K562 (cell line): ENCODE measurements at regions not wholly inside any gene's neighbourhood (a gene's known extent, or its start where the extent isn't known, plus 50 kb on each side); places are given as distances from the start of the nearest gene placed in this dataset.

Experiments
- ATAC-seq: fragments of 200-7000 bp; cut with Tn5 transposase; 3 replicates; pipeline ENCODE4 v1.9.1; 2020; ENCODE audit warnings: moderate library complexity
- BruUV-seq: library from RNA; stranded (reverse); fragments of 400-500 nt; replicated peaks from 2 replicates; lab custom pipeline; 2021; lab: Mats Ljungman, UMichigan
- CTCF ChIA-PET: fragments of 300-600 bp; formaldehyde crosslinking; extraction: SDS; loops from one replicate; lab custom pipeline; 2021; ENCODE audit warnings: low intra/inter-chr PET ratio; lab: Yijun Ruan, JAX
- POLR2A ChIA-PET: fragments of 300-600, 350-650 bp; sonication (Branson Sonifier 250); formaldehyde crosslinking; extraction: SDS; loops from one replicate; lab custom pipeline; 2021; ENCODE audit warnings: antibody characterized with exemption, inconsistent platforms; lab: Yijun Ruan, JAX
- DNase-seq, 4 experiments: peaks; one replicate each; pipeline versions ENCODE4 v3.0.0 to v3.0.0-alpha.2; 2011 to 2018; ENCODE audit warnings: low spot score in 3 of 4, mixed read lengths in 3 of 4; ENCODE audit errors: extremely low read depth in 1 of 4
- FAIRE-seq: peaks from 2 replicates; lab custom pipeline; 2011; peaks lifted over from hg19 to GRCh38; lab: Jason Lieb, UNC
- H2AFZ ChIP-seq: 2 replicates; pipeline ENCODE4 v1.6.0; 2011; ENCODE audit warnings: low read depth, low read length, control low read depth, inconsistent platforms
- H3K27ac ChIP-seq: fragments of 200-600 bp; 3 replicates; pipeline ENCODE4 v1.8.0; 2011; ENCODE audit warnings: low read depth, mild to moderate bottlenecking, control low read depth, inconsistent platforms, low read length, moderate library complexity, mixed read lengths; ENCODE audit errors: extremely low read depth
- H3K27me3 ChIP-seq, 2 experiments: fragments of 300-600 bp in 1 of 2; 2 replicates in 1 of 2; 3 replicates in 1 of 2; pipeline versions ENCODE4 v1.6.0 to v1.8.0; 2011; ENCODE audit warnings: inconsistent platforms in 2 of 2, low read length in 2 of 2, mild to moderate bottlenecking in 1 of 2, mixed read lengths in 1 of 2, moderate library complexity in 1 of 2; ENCODE audit not compliant: control insufficient read depth in 2 of 2, insufficient read depth in 2 of 2
- H3K36me3 ChIP-seq: fragments of 300-600 bp; 3 replicates; pipeline ENCODE4 v1.8.0; 2011; ENCODE audit warnings: mild to moderate bottlenecking, low read length, inconsistent platforms; ENCODE audit not compliant: control insufficient read depth, insufficient read depth
- H3K4me1 ChIP-seq, 2 experiments: fragments of 200-600 bp in 1 of 2; replicated peaks in 1 of 2; 2 replicates in 1 of 2; 3 replicates in 1 of 2; pipeline versions ENCODE4 v1.5.1 to v1.8.0; 2011; ENCODE audit warnings: inconsistent platforms in 2 of 2, low read length in 2 of 2, mild to moderate bottlenecking in 1 of 2, mixed read lengths in 1 of 2, moderate library complexity in 1 of 2; ENCODE audit not compliant: control insufficient read depth in 2 of 2, insufficient read depth in 2 of 2
- H3K4me2 ChIP-seq: 2 replicates; pipeline ENCODE4 v1.6.1; 2011; ENCODE audit warnings: low read length, control low read depth, inconsistent platforms, mixed read lengths; ENCODE audit not compliant: insufficient read depth
- H3K4me3 ChIP-seq: fragments of 200-600 bp; sonication (generic), shearing (Covaris generic); 2 replicates; pipeline ENCODE4 v1.5.1; 2016; ENCODE audit warnings: control low read depth, inconsistent platforms
- H3K79me2 ChIP-seq: fragments of 200-600 bp; 3 replicates; pipeline ENCODE4 v1.8.0; 2011; ENCODE audit warnings: low read length, inconsistent platforms; ENCODE audit not compliant: control insufficient read depth, insufficient read depth
- H3K9ac ChIP-seq, 2 experiments: 2 replicates each; pipeline versions ENCODE4 v1.6.0 to v1.6.1; 2011; ENCODE audit warnings: low read depth in 2 of 2, low read length in 2 of 2, control low read depth in 1 of 2, inconsistent platforms in 1 of 2, mild to moderate bottlenecking in 1 of 2, mixed read lengths in 1 of 2; ENCODE audit not compliant: insufficient read depth in 1 of 2
- H3K9me1 ChIP-seq: one replicate; pipeline ENCODE4 v1.6.0; 2011; ENCODE audit warnings: inconsistent platforms, mild to moderate bottlenecking, low read length, moderate library complexity; ENCODE audit not compliant: control insufficient read depth, insufficient read depth
- H3K9me3 ChIP-seq: replicated peaks from 2 replicates; pipeline ENCODE4 v1.5.1; 2011; ENCODE audit warnings: low read depth, low read length, inconsistent platforms; ENCODE audit not compliant: control insufficient read depth, insufficient read depth
- H4K20me1 ChIP-seq: replicated peaks from 2 replicates; pipeline ENCODE4 v1.6.1; 2011; ENCODE audit warnings: low read length, inconsistent platforms, mixed read lengths; ENCODE audit not compliant: control insufficient read depth, insufficient read depth
- CREB1 ChIP-seq, 2 experiments: sonication (generic) in 1 of 2; formaldehyde crosslinking in 1 of 2; IDR thresholded peaks; 2 replicates each; pipeline versions ENCODE4 v1.6.1 to v1.8.0; 2012 to 2022; ENCODE audit warnings: inconsistent platforms in 1 of 2, mild to moderate bottlenecking in 1 of 2, missing genetic modification reagents in 1 of 2, moderate library complexity in 1 of 2
- DEAF1 ChIP-seq: fragments of 450-650 bp; formaldehyde crosslinking; IDR thresholded peaks from 2 replicates; pipeline ENCODE4 v1.4.0; 2020; ENCODE audit warnings: mild to moderate bottlenecking, moderate library complexity
- DNMT1 ChIP-seq: fragments of 450-650 bp; IDR thresholded peaks from 2 replicates; pipeline ENCODE4 v1.6.1; 2016; ENCODE audit warnings: antibody characterized with exemption, mild to moderate bottlenecking
- L3MBTL2 ChIP-seq: fragments of 450-650 bp; IDR thresholded peaks from 2 replicates; pipeline ENCODE4 v1.6.1; 2016; ENCODE audit warnings: mild to moderate bottlenecking, moderate library complexity
- PPARD ChIP-seq: fragments of 250-450 bp; sonication (Bioruptor Pico); IDR thresholded peaks from 2 replicates; pipeline ENCODE4 v1.8.0; 2022; ENCODE audit warnings: inconsistent platforms, mild to moderate bottlenecking, moderate library complexity
- RERE ChIP-seq: sonication (generic); formaldehyde crosslinking; IDR thresholded peaks from 2 replicates; pipeline ENCODE4 v1.8.0; 2023; ENCODE audit warnings: missing genetic modification reagents, mild to moderate bottlenecking, borderline replicate concordance
- SIN3B ChIP-seq: fragments of 450-650 bp; IDR thresholded peaks from 2 replicates; pipeline ENCODE4 v1.6.1; 2017; ENCODE audit warnings: low read depth, mild to moderate bottlenecking, moderate library complexity
- STAG1 ChIP-seq: sonication (generic); formaldehyde crosslinking; IDR thresholded peaks from 2 replicates; pipeline ENCODE4 v1.5.0; 2020; ENCODE audit warnings: missing genetic modification reagents, borderline replicate concordance
- STAT5B ChIP-seq: fragments of 250-450 bp; sonication (Bioruptor Pico); IDR thresholded peaks from 2 replicates; pipeline ENCODE4 v1.8.0; 2021; ENCODE audit warnings: mild to moderate bottlenecking, inconsistent platforms
- ZBED1 ChIP-seq: IDR thresholded peaks from 2 replicates; pipeline ENCODE4 v1.6.1; 2014
- ZNF740 ChIP-seq, 3 experiments: fragments of 200-800 bp in 1 of 3; sonication (Bioruptor generic) in 1 of 3; sonication (generic) in 1 of 3; formaldehyde crosslinking in 1 of 3; IDR thresholded peaks; 2 replicates each; pipeline versions ENCODE4 v1.6.1 to v1.8.0; 2016 to 2022; ENCODE audit warnings: mild to moderate bottlenecking in 2 of 3, missing compliant biosample characterization in 2 of 3, missing genetic modification characterization in 2 of 3, missing genetic modification reagents in 1 of 3
- ZNF766 ChIP-seq: fragments of 200-800 bp; sonication (Bioruptor generic); conservative IDR thresholded peaks from 2 replicates; pipeline ENCODE4 v1.6.1; 2016; ENCODE audit warnings: missing genetic modification characterization, missing compliant biosample characterization
- ZSCAN29 ChIP-seq: fragments of 450-650 bp; IDR thresholded peaks from 2 replicates; pipeline ENCODE4 v1.6.1; 2017
- WGBS: fragments of 100-300 bp; shearing (Covaris generic); methylation state at CpG from one replicate; pipeline ENCODE4 v1.1.6; 2016; ENCODE audit warnings: low coverage, mixed read lengths; ENCODE audit not compliant: insufficient coverage; ENCODE audit errors: missing lambda C conversion rate; 5-methylcytosine and 5-hydroxymethylcytosine counted together
- in situ Hi-C: fragments of 300-500 bp; cut with MboI; formaldehyde crosslinking; loops from 4 replicates; pipeline ENCODE4 v1.15.0; 2018; ENCODE audit warnings: inconsistent platforms, mixed read lengths
- intact Hi-C: fragments of 100-400 bp; cut with micrococcal nuclease; formaldehyde crosslinking; loops from 2 replicates; pipeline ENCODE4 v1.14.2; 2022
- TF ChIP-seq, protein P1 (sequence below): fragments of 450-650 bp; conservative IDR thresholded peaks from 2 replicates; pipeline ENCODE4 v1.6.1; 2016; ENCODE audit warnings: missing genetic modification characterization, low read depth, mild to moderate bottlenecking, missing compliant biosample characterization, moderate library complexity

DNA sequence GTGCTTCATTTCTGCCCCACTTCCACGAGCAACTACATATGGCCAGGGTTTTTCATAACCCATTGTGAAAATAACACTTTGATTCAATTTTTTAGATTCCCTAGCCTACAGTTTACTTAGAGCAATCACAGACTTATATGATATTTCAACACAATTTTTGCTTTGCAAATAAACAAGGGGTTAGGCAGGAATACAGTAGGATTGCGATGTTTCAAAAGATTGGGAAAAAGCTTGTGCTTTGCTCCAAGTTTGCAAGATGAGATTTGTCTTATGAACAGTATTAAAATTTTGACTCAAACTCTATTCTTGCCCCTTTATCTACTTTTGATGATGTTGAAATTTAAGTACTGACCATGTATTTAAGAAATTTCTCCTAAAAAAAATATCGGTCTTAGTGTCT, 814.5 kb upstream of the PIK3C3 start:
- 0% methylated on average over 3 of the region's 3 CpGs for WGBS
- DNase-seq (no peak), ATAC-seq (no peak), FAIRE-seq (no peak)
- in situ Hi-C loops = no loop called here
- Histone ChIP-seq H3K4me1 (no peaks in the 10 kb centered on the region), H3K27me3 (no peaks in the 10 kb centered on the region), H3K9ac (no peak overlapping the region), H3K4me2 (no peak overlapping the region), H3K9me3 (no peaks in the 10 kb centered on the region), H3K79me2 (no peaks in the 10 kb centered on the region), H3K9me1 (no peaks in the 10 kb centered on the region), H3K27ac (no peak overlapping the region), H4K20me1 (no peaks in the 10 kb centered on the region), H3K36me3 (no peaks in the 10 kb centered on the region), H2AFZ (no peak overlapping the region), H3K4me3 (no peak overlapping the region)
- BruUV-seq = no TSS peak
- intact Hi-C loops = no loop called here
- POLR2A ChIA-PET = no interaction called here
- CTCF ChIA-PET = no interaction called here
- TF ChIP-seq ZNF740 (CRISPR knock-in tag; IDR thresholded peaks at IDR 0.05) = no peak
- TF ChIP-seq ZNF740 (tag; IDR thresholded peaks at IDR 0.05) = no peak
- TF ChIP-seq STAG1 (CRISPR knock-in tag) = no peak
- TF ChIP-seq PPARD (CRISPR knock-in tag) = no peak
- TF ChIP-seq CREB1 (IDR thresholded peaks at IDR 0.05) = no peak
- no peak for TF ChIP-seq CREB1 (CRISPR knock-in tag; IDR thresholded peaks at IDR 0.05)
- no peak for TF ChIP-seq ZSCAN29
- TF ChIP-seq STAT5B (CRISPR knock-in tag) = no peak
- no peak for TF ChIP-seq ZNF766
- TF ChIP-seq DNMT1 = no peak
- no peak for TF ChIP-seq ZBED1
- TF ChIP-seq RERE (CRISPR knock-in tag) = no peak
- no peak for TF ChIP-seq DEAF1 (CRISPR knock-in tag)
- TF ChIP-seq SIN3B = no peak
- TF ChIP-seq L3MBTL2 = no peak
- TF ChIP-seq, protein P1, sequence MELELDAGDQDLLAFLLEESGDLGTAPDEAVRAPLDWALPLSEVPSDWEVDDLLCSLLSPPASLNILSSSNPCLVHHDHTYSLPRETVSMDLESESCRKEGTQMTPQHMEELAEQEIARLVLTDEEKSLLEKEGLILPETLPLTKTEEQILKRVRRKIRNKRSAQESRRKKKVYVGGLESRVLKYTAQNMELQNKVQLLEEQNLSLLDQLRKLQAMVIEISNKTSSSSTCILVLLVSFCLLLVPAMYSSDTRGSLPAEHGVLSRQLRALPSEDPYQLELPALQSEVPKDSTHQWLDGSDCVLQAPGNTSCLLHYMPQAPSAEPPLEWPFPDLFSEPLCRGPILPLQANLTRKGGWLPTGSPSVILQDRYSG = no peak
